ENCODE measurements at regions not wholly inside any gene's neighbourhood (a gene's known extent, or its start where the extent isn't known, plus 50 kb on each side); places are given as distances from the start of the nearest gene placed in this dataset.
"Not testable (repeated sequence)": the region's sequence is repeated elsewhere in the genome, so short reads cannot be mapped to it uniquely, and the experiment has no call there.

DNA sequence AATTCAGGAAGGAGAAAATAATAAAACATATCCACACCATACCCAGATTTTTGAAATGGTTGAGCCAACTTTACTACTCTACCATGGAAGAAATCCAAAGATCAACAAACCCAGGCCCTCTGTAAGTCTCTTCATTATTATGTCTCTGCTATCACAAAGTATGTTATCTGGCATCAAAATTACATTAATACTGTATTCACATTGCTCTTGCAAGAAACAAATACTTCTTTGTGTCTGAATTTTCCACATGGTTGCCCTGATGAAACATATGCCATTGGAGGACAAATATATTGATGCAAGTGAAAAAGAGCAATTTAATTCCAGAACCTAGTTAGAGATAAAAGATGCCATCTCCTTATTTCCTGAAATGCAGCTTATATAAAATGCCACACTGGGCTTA, 204.0 kb downstream of the FZD1 start:
- no peak for DNase-seq

DNA sequence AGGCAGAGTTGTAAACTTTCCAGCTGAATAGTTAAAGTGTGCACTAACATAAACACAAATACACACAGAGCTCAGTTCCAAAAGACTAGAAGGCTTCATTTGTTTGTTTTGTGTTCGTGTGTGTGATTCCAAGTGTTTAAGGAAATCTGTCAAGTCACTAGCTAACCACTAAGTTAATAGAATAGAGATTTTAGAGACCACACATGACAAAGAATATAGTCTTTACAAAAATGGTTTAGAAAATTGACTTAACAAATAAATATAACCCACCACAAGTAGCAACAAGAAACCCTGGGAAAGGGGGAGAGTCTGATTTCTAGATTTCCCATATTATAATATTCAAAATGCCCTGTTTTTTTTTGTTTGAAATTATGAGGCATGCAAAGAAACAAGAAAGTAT, 209.4 kb downstream of the FZD1 start:
- no peak for DNase-seq

DNA sequence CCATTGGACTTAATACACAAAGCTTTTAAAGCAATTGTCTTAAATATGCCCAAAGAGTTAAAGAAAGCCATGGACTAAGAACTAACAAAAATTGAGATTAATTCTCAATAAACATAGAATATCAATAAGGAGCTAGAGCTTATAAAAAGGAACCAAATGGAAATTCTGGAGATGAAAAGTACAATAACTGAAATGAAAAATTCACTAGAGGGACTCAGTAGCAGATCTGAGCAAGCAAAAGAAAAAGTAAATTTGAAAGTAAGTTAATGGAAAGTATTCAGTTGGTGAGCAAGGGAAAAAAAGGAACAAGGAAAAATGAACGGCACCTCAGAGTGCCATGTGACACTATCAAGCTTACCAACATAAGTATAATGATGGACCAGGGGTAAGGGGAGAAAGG, 209.8 kb downstream of the FZD1 start:
- DNase-seq, result no peak

DNA sequence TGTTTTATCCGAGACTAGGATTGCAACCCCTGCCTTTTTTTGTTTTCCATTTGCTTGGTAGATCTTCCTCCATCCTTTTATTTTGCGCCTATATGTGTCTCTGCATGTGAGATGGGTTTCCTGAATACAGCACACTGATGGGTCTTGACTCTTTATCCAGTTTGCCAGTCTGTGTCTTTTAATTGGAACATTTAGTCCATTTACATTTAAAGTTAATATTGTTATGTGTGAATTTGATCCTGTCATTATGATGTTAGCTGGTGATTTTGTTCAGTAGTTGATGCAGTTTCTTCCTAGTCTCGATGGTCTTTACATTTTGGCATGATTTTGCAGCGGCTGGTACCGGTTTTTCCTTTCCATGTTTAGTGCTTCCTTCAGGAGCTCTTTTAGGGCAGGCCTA, 216.2 kb downstream of the FZD1 start:
- DNase-seq, result not testable (repeated sequence)

DNA sequence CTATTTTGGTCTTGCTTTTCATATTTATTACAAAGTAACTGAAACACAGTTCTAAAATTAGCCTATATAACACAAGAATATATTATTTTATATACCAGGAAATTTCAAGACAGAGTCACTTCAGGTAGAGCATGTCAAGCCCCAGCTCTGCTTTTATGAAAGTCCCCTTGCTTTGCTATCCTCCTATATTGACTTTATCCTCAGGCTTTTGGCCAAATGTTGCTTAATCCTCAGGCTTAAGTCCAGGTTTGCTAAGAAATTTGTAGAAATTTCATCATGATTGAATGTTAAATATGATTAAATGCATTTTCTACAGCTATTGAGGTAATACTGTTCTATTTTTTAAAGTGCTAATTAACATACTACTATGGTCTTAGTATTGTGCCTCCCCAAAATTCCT, 227.6 kb downstream of the FZD1 start:
- no peak for DNase-seq

DNA sequence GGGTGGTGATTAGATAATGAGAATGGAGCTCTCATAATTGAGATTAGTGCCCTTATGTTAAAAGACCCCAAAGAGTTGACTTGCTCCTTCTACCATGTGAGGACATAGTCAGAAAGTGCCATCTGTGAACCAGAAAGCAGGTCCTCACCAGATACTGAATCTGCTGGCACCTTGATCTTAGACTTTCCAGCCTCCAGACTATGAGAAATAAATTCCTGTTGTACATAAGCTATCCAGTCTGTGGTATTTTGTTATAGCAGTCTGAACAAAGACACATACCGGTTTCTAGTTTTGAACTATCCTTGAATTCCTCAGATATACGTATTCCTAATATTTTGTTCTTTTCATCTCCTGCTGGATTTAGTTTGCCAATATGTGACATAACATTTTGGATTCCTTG, 228.1 kb downstream of the FZD1 start:
- DNase-seq, result no peak

DNA sequence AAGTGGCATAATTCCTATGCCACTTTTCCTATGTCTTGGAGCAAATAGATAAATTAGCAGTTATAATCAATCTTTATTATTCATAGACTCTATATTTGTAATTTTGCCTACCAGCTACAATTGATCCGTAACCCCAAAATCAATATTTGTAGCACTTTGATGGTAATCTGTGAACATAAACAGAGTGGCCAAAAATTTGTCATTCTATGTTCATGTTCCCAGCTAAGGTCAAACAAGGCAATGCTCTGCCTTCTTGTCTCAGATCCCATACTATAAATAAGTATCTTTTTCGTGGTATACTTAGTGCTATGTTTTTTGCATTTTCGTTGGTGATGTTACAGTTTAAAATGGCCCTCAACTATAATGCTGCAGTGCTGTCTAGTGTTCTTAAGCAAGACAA, 228.5 kb downstream of the FZD1 start:
- DNase-seq, result no peak

DNA sequence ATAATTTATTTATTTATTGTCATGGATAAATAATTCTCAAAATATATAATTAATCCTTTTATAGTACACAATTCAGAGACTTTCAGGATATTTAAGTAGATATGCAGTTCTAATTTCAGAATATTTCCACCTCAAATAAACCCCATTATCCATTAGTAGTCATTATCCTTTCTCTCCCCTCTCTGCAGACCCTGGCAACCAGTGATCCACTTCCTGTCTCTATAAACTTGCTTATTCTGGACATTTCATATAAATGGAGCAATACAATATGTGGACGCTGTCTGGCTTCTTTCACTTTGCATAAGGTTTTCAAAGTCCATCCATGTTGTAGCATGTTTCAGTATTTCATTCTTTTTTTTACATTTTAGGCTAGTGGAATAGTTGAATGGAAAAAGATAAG, 230.2 kb downstream of the FZD1 start:
- DNase-seq, result no peak

DNA sequence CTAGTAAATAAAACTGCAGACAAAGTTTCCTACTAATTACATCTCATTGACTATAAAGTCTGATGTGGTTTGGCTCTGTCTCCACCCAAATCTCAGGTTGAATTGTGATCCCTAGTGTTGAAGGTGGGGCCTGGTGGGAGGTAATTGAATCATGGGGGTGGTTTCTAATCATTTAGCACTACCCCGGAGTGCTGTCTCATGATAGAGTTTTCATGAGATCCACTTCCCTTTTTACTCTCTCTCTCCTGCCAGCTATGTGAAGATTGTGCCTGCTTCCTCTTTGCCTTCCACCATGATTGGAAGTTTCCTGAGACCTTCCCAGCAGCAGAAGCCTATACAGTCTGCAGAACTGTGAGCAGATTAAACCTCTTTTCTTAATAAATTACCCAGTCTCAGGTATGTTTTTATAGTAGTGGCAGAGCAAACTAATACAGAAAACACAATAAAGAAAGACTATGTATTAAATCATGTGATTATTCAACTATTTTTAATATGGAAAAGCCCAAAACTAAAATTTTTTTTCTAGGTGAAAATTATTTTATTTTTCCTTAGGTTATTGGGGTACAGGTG, 232.1 kb downstream of the FZD1 start:
- no peak for DNase-seq

DNA sequence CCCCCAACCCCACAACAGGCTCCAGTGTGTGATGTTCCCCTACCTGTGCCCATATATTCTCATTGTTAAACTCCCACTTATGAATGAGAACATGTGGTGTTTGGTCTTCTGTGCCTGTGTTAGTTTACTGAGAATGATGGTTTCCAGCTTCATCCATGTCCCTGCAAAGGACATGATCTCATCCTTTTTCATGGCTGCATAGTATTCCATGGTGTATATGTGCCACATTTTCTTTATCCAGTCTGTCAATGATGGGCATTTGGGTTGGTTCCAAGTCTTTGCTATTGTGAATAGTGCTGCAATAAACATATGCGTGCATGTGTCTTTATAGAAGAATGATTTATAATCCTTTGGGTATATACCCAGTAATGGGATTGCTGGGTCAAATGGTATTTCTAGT, 233.0 kb downstream of the FZD1 start:
- DNase-seq, result not testable (repeated sequence)

DNA sequence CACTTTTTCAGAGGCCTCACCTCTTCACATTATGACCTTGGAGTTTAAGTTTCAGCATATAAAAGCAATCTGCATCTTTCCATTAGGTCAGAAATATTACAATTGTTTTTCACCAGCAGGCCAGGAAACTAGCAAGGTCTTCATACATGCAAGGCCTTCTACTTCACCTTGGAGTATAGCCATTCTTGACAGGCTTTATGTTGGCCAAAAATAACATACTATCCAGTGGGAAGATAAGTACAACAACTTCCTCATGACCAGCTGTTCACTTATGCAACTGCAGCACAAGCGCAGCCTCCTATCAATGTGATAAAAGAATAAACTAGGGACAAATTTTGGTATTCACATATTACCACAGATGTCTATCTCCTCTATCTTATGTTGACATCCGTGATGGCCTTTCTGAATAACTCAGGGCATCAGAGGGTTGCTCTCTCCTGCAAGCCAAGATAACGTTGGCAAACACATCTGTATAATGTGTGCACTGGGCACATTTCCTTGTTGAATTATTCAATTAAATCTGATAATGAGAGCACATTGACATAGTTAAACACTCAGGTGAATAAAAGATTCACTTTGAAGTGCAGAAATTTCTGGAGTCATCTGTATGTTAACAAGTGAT, 239.8 kb downstream of the FZD1 start:
- no peak for DNase-seq

DNA sequence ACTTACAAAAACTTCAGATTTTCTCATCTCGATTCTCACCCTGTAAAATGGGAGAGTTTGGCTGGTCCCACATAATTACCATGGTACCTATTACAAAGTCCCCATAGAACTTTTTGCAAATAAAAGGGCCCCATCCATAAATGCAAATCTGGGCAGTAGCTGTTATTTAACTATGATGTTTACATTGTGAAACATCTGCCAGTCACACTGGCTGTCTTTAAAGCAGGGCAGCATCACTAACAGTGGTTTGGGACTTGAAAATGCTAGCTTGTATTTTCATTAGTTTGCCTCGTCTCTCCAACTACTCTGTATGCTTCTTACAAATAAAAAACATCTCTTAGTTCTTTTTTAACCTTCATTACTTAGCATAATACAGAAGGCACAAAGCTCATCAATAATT, 240.7 kb downstream of the FZD1 start:
- no peak for DNase-seq

DNA sequence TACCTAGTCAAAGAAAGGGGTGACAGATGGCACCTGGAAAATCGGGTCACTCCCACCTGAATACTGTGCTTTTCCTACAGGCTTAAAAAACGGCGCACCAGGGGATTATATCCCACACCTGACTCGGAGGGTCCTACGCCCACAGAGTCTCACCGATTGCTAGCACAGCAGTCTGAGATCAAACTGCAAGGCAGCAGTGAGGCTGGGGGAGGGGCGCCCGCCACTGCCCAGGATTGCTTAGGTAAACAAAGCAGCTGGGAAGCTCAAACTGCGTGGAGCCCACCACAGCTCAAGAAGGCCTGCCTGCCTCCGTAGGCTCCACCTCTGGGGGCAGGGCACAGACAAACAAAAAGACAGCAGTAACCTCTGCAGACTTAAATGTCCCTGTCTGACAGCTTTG, 242.7 kb downstream of the FZD1 start:
- DNase-seq, result not testable (repeated sequence)

DNA sequence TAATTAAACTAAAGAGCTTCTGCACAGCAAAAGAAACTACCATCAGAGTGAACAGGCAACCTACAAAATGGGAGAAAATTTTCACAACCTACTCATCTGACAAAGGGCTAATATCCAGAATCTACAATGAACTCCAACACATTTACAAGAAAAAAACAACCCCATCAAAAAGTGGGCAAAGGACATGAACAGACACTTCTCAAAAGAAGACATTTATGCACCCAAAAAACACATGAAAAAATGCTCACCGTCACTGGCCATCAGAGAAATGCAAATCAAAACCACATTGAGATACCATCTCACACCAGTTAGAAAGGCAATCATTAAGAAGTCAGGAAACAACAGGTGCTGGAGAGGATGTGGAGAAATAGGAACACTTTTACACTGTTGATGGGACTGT, 247.6 kb downstream of the FZD1 start:
- not testable (repeated sequence) for DNase-seq

DNA sequence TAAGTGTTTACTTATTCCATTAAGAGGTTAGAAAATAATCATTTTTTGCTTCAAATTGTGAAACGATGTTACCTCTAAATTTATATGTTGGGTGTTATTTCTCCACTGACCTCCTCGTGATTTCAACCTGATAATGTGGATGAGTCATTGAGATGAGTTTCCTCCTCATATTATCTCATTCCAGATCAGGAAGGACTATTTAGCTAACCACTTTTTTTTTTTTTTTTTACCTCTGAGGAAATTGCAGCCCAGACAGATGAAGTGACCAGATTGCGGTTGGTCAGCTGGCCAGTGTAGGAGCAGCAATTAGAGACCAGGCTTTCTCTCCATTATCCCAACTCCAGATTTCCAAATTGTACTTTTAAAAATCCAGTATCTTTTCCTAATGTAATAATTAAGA, 248.7 kb downstream of the FZD1 start:
- DNase-seq, result no peak

DNA sequence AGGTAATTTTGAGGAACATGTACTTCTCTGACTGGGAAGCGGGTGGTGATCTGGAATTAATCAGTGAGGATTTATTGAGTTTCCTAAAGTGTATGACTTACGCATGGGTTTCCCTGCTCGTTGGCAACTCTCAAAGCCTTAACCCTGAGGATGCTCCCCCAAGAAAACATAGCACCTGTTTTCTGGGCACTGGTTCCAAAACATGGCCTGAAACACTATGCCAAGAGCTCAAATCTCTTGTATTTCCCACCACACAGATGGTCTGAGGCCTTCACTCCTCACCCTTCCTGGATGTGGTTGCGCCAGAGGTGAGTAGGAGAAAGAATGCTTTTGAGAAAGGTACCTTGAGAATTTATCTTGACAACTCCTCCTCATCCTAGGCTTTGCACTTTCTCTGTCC, 250.4 kb downstream of the FZD1 start:
- no peak for DNase-seq

DNA sequence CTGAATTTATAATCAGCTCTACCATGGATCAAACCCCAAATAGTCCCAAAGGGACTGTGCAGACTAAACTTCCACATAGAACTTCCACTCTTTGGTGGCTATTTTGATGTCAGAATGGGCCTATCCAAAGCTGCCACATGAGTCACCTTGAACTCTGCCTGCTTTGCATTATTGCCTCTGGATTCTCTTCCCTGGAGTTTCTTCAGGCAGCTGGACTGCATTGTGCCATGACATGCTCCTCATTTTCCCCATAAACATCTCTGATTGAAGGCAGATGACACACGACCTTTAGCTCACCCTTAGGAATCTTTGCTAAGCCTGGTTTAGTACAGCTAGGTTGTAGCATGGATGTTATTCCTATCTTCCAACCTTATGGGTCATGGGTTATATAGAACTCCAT, 251.7 kb downstream of the FZD1 start:
- DNase-seq, result no peak

DNA sequence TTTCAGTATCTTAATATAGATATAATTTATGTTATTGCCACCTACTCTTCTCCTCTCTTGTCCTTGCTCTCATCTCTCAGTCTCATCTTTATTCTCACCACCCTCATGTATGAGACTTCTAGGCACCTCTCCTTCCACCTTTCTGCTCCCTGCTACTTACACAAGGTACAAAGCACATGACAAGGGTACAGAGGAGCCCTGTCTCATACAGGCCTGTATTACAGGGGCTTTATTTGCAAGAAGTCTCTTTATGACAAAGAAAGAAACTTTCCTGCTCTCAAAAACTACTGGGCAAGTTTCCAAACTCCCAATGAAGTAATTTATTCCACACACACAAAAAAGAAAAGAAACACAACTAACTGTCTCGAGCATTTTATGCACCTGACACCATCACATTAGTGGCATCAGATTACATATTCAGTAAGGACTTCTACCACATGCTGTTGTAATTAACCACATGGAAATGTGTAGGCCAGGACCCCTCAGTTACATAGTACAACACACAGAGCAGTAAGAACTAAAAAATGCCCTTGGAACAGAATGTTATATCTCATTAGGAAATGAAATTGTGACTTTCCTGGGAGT, 253.1 kb downstream of the FZD1 start:
- no peak for DNase-seq

DNA sequence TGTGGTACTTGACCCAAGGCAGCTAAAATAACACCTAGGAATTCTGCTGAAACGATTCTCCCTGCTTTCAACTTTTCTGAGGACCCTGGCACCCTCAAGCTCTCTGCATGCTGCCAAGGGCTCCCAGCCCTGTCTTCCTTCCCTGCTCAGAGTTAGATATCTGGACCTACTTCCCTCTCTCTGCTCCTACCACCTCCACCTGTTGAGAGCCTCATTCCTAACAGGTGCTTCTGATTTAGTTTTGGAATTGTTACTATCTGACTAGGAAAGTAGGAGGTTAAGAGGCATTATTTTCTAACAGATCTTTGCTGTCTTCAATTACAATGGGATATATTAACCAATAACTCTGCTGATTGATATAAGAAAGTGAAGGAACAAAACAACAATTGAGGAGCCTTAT, 253.8 kb downstream of the FZD1 start:
- no peak for DNase-seq

DNA sequence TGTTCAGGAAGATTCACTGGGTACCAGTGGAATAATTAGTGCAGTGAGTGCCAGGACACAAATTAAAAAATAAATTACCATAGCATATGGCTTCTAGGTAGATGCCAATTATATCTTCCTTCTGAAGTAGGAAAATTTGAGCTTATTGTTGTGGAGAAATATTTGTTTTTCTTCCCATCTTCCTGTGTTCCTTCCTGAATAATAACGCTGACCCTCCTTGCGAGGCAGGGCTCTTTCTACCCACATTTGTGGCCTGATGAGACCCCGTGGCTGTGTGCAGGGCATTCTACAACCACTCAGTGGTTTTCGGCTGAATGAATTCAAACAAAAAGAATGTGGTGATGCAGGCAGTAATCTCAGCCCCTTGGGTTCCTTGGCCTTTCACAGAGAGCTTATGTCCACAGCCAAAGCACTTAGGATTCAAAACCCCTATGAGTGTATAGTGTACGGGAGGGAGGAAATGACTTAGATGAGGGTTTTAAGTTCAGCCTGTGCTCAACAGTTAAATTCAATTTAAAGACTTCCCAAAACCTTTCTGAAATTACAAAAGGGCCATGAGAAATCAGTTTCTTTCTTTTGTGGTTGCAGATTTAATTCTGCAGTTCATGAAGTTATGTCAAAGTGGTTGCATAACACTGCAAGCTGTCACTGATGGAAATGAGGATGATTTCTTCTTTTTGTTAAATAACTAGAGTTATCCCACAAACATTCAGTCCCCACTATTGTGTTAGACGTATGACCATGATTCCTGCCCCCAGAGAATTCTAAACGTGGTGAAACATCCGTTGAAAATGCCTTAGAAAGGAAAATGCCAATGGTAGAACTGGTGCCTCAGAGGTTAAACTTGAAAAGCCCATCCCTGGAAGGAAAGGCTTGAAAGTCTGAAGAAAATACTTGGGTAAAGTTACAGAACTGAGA, 255.3 kb downstream of the FZD1 start:
- DNase-seq, result no peak

DNA sequence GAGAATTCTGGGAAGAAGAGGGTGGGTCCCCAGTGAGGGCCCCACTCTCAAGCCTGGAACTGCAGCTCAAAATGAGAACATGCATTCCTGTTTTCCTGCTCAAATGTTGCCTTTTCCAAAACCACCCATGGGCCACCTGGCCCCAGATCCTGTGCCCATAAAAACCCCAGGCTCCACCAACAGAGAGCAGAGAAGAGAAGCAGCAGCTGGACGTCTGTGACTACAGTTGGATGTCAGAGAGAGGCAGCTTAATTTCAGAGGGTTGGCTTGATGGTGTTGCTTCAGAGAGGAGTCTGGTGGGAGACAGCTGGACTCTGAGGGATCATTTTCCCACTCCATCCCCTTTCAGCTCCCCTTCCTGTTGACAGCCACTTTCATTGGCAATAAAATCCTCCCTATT, 256.4 kb downstream of the FZD1 start:
- DNase-seq, result no peak

DNA sequence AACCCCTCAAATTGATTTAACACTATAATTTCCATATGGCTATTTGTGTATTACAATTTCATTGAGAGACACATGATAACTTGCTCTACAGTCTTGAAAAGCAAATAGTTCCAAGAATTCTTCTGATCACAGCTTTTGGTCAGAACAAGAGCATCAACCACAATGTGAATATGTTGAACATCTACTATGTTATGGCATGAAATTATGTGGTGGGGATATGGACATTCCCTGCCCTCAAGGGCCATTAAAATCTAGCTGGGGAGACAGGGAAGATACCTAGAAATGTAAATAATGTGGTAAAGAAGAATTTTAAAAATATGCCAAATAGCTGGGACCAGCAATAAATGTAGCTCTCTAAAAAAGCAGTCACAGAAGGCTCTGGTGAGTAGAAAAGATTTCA, 262.2 kb downstream of the FZD1 start:
- no peak for DNase-seq

DNA sequence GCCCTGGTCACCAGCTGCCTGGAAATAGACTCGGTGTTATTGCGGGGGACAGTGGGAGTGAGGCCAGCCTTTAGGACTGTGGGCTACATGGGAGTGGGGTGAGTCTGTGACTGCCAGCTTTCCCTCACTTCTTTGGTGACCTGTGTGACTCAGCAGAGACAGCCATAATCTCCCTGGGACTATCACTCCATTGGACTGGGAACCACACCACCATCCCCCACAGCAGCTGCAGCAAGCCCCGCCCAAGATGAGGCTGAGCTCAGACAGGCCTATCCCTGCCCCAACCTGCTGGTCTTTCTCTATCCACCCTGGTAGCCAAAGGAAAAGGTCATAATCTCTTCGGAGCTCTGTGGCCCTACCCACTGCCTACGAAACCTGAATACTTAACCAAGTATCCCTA, 263.2 kb downstream of the FZD1 start:
- no peak for DNase-seq

DNA sequence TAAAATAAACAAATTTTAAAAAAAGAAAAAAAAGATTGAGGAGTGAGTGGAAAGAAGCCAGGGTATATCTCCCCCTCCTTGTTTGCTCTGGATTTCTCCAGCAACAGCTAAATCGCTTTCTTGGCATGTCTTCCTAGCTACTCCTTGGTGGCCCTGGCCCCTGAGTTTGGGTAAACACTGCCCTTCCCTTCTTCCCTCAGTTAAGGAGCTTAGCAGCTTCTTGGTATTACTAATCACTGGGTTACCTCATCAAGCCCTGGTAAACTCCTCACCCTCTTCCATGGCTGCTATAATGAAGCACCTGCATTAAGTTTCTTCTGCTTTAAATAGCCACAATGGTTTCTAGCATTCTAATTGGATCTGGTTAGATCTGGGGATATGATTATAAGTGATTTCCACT, 269.8 kb downstream of the FZD1 start:
- no peak for DNase-seq
